HG03442 (cell line): ENCODE measurements at regions not wholly inside any gene's neighbourhood (a gene's known extent, or its start where the extent isn't known, plus 50 kb on each side); places are given as distances from the start of the nearest gene placed in this dataset.
"Not testable (repeated sequence)": the region's sequence is repeated elsewhere in the genome, so short reads cannot be mapped to it uniquely, and the experiment has no call there.

Experiments
- ATAC-seq: cut with Tn5 transposase; IDR thresholded peaks from one replicate; pipeline ENCODE4 v1.9.1; 2021; ENCODE audit warnings: mild to moderate bottlenecking, moderate library complexity; ENCODE audit not compliant: unreplicated experiment

GRCh38 chr1:146443088-146443870, 214.5 kb upstream of the NOTCH2NLA start:
- ATAC-seq, result not testable (repeated sequence)

- ATAC-seq, result not testable (repeated sequence)
These were observed 209.7 kb upstream of the NOTCH2NLA start for GRCh38 chr1:146438543-146438942.

GRCh38 chr1:146416642-146417041, 187.8 kb upstream of the NOTCH2NLA start:
- ATAC-seq, result not testable (repeated sequence)

GRCh38 chr1:146415017-146415416, 186.2 kb upstream of the NOTCH2NLA start:
- ATAC-seq, result not testable (repeated sequence)

- not testable (repeated sequence) for ATAC-seq
These were observed 185.1 kb upstream of the NOTCH2NLA start for GRCh38 chr1:146413911-146414310.

GRCh38 chr1:146411923-146412322, 183.1 kb upstream of the NOTCH2NLA start:
- not testable (repeated sequence) for ATAC-seq

GRCh38 chr1:146409817-146410441, 181.1 kb upstream of the NOTCH2NLA start:
- not testable (repeated sequence) for ATAC-seq

- ATAC-seq, result not testable (repeated sequence)
These were observed 180.4 kb upstream of the NOTCH2NLA start for GRCh38 chr1:146409116-146409801.

- not testable (repeated sequence) for ATAC-seq
These were observed 172.5 kb upstream of the NOTCH2NLA start for GRCh38 chr1:146401281-146401825.

GRCh38 chr1:146400173-146401121, 171.6 kb upstream of the NOTCH2NLA start:
- not testable (repeated sequence) for ATAC-seq

- ATAC-seq, result not testable (repeated sequence)
These were observed 170.4 kb upstream of the NOTCH2NLA start for GRCh38 chr1:146399225-146399624.

- not testable (repeated sequence) for ATAC-seq
These were observed 168.0 kb upstream of the NOTCH2NLA start for GRCh38 chr1:146396801-146397200.

- not testable (repeated sequence) for ATAC-seq
These were observed 167.4 kb upstream of the NOTCH2NLA start for GRCh38 chr1:146396242-146396641.

GRCh38 chr1:146393796-146394195, 165.0 kb upstream of the NOTCH2NLA start:
- not testable (repeated sequence) for ATAC-seq

- not testable (repeated sequence) for ATAC-seq
These were observed 164.3 kb upstream of the NOTCH2NLA start for GRCh38 chr1:146393154-146393553.

- ATAC-seq, result not testable (repeated sequence)
These were observed 160.4 kb upstream of the NOTCH2NLA start for GRCh38 chr1:146389178-146389577.

GRCh38 chr1:146387750-146388469, 159.1 kb upstream of the NOTCH2NLA start:
- not testable (repeated sequence) for ATAC-seq

- peak; percentile 85 for ATAC-seq
These were observed 158.3 kb upstream of the NOTCH2NLA start for GRCh38 chr1:146386851-146387749.
